MM.1S (cell line): ENCODE measurements at regions not wholly inside any gene's neighbourhood (a gene's known extent, or its start where the extent isn't known, plus 50 kb on each side); places are given as distances from the start of the nearest gene placed in this dataset.

Experiments
- DNase-seq: peaks from one replicate; pipeline ENCODE4 v3.0.0-alpha.2; 2015
- H2AFZ ChIP-seq: fragments of 300-600 bp; sonication (generic); 2 replicates; pipeline ENCODE4 v1.6.0; 2016; ENCODE audit warnings: antibody characterized with exemption, low read length
- H3F3A ChIP-seq: fragments of 300-600 bp; sonication (generic); 2 replicates; pipeline ENCODE4 v1.6.1; 2016; ENCODE audit warnings: mild to moderate bottlenecking, antibody characterized with exemption, low read length, moderate library complexity, mixed read lengths; ENCODE audit not compliant: insufficient read depth
- H3K27ac ChIP-seq: fragments of 300-600 bp; sonication (generic); 2 replicates; pipeline ENCODE4 v1.5.1; 2016; ENCODE audit warnings: mild to moderate bottlenecking, low read length
- H3K27me3 ChIP-seq: fragments of 300-600 bp; sonication (generic); replicated peaks from 2 replicates; pipeline ENCODE4 v1.6.0; 2016; ENCODE audit warnings: low read length; ENCODE audit not compliant: insufficient read depth
- H3K36me3 ChIP-seq: fragments of 300-600 bp; sonication (generic); replicated peaks from 2 replicates; pipeline ENCODE4 v1.6.1; 2016; ENCODE audit warnings: mild to moderate bottlenecking, low read length, mixed read lengths; ENCODE audit not compliant: insufficient read depth
- H3K4me1 ChIP-seq: fragments of 300-600 bp; sonication (generic); 2 replicates; pipeline ENCODE4 v1.6.1; 2016; ENCODE audit warnings: low read length, mixed read lengths
- H3K4me2 ChIP-seq: fragments of 300-600 bp; sonication (generic); 2 replicates; pipeline ENCODE4 v1.6.0; 2016; ENCODE audit warnings: low read depth, low read length
- H3K4me3 ChIP-seq: fragments of 300-600 bp; sonication (generic); 2 replicates; pipeline ENCODE4 v1.5.1; 2016; ENCODE audit warnings: low read length, mixed read lengths
- H3K79me2 ChIP-seq: fragments of 300-600 bp; sonication (generic); 2 replicates; pipeline ENCODE4 v1.6.1; 2016; ENCODE audit warnings: mixed run types, low read length, mixed read lengths
- H3K9ac ChIP-seq: fragments of 300-600 bp; sonication (generic); 2 replicates; pipeline ENCODE4 v1.6.1; 2016; ENCODE audit warnings: low read length, mixed read lengths
- H3K9me2 ChIP-seq: fragments of 300-600 bp; sonication (generic); replicated peaks from 2 replicates; pipeline ENCODE4 v1.6.1; 2016; ENCODE audit warnings: mild to moderate bottlenecking, low read length, mixed read lengths; ENCODE audit not compliant: insufficient read depth
- H3K9me3 ChIP-seq: fragments of 300-600 bp; sonication (generic); replicated peaks from 2 replicates; pipeline ENCODE4 v1.6.1; 2016; ENCODE audit warnings: mild to moderate bottlenecking, low read length, mixed read lengths; ENCODE audit not compliant: insufficient read depth
- H4K20me1 ChIP-seq: fragments of 300-600 bp; sonication (generic); 2 replicates; pipeline ENCODE4 v1.6.1; 2016; ENCODE audit warnings: mild to moderate bottlenecking, low read length, moderate library complexity, mixed read lengths; ENCODE audit not compliant: insufficient read depth
- CTCF ChIP-seq: fragments of 300-600 bp; sonication (generic); IDR thresholded peaks from 2 replicates; pipeline ENCODE4 v1.5.1; 2016; ENCODE audit warnings: antibody characterized with exemption, low read length, mixed read lengths
- EZH2 ChIP-seq: fragments of 300-600 bp; sonication (generic); optimal IDR thresholded peaks from 2 replicates; pipeline ENCODE3; 2017; ENCODE audit warnings: low read depth, mild to moderate bottlenecking, antibody characterized with exemption, low read length, mixed read lengths
- EZH2phosphoT487 ChIP-seq: fragments of 300-600 bp; sonication (generic); IDR thresholded peaks from 2 replicates; pipeline ENCODE4 v1.6.1; 2018; ENCODE audit warnings: antibody characterized with exemption, low read length

- Histone ChIP-seq H4K20me1 (no peaks in the 10 kb centered on the region), H2AFZ (no peak overlapping the region), H3F3A (no peaks in the 10 kb centered on the region), H3K9ac (no peak overlapping the region), H3K9me3 (no peaks in the 10 kb centered on the region), H3K36me3 (no peaks in the 10 kb centered on the region), H3K27ac (no peak overlapping the region), H3K4me1 (no peaks in the 10 kb centered on the region), H3K4me2 (no peak overlapping the region), H3K9me2 (no peaks in the 10 kb centered on the region), H3K79me2 (no peaks in the 10 kb centered on the region), H3K4me3 (no peak overlapping the region), H3K27me3 (no peaks in the 10 kb centered on the region)
- DNase-seq, result no peak
- TF ChIP-seq CTCF (no peak), EZH2phosphoT487 (no peak), EZH2 (no peak)
Observed at GRCh38 chr3:95710684-95711083, 1103.7 kb upstream of the EPHA6 start.

GRCh38 chr3:95711789-95712188 is 1102.6 kb upstream of the EPHA6 start:
- H3K4me1 ChIP-seq, result no peaks in the 10 kb centered on the region
- H3K27me3 ChIP-seq, result no peaks in the 10 kb centered on the region
- no peak overlapping the region for H3K27ac ChIP-seq
- H3K4me2 ChIP-seq, result no peak overlapping the region
- no peak overlapping the region for H2AFZ ChIP-seq
- no peak for DNase-seq
- no peaks in the 10 kb centered on the region for H3F3A ChIP-seq
- no peaks in the 10 kb centered on the region for H3K36me3 ChIP-seq
- H3K9me2 ChIP-seq, result no peaks in the 10 kb centered on the region
- no peaks in the 10 kb centered on the region for H4K20me1 ChIP-seq
- no peaks in the 10 kb centered on the region for H3K79me2 ChIP-seq
- H3K9me3 ChIP-seq, result no peaks in the 10 kb centered on the region
- no peak overlapping the region for H3K9ac ChIP-seq
- no peak for TF ChIP-seq EZH2
- H3K4me3 ChIP-seq, result no peak overlapping the region

GRCh38 chr3:95715128-95715527 is 1099.3 kb upstream of the EPHA6 start:
- H3K27ac ChIP-seq, result no peak overlapping the region
- H3K27me3 ChIP-seq, result no peaks in the 10 kb centered on the region
- DNase-seq, result no peak
- H3F3A ChIP-seq, result no peaks in the 10 kb centered on the region
- no peaks in the 10 kb centered on the region for H3K36me3 ChIP-seq
- no peaks in the 10 kb centered on the region for H4K20me1 ChIP-seq
- H3K4me2 ChIP-seq, result no peak overlapping the region
- no peaks in the 10 kb centered on the region for H3K4me1 ChIP-seq
- H3K9me2 ChIP-seq, result no peaks in the 10 kb centered on the region
- TF ChIP-seq EZH2phosphoT487 (no peak), CTCF (no peak), EZH2 (no peak)
- no peaks in the 10 kb centered on the region for H3K79me2 ChIP-seq
- H3K4me3 ChIP-seq, result no peak overlapping the region
- H3K9me3 ChIP-seq, result no peaks in the 10 kb centered on the region
- H2AFZ ChIP-seq, result no peak overlapping the region
- H3K9ac ChIP-seq, result no peak overlapping the region

- H3K9me2 ChIP-seq, result no peaks in the 10 kb centered on the region
- no peaks in the 10 kb centered on the region for H3K9me3 ChIP-seq
- no peak for TF ChIP-seq EZH2phosphoT487
- no peak for TF ChIP-seq EZH2
- DNase-seq, result no peak
- H3K4me1 ChIP-seq, result no peaks in the 10 kb centered on the region
- H3K27ac ChIP-seq, result no peak overlapping the region
- H2AFZ ChIP-seq, result no peak overlapping the region
- no peak overlapping the region for H3K4me2 ChIP-seq
- no peaks in the 10 kb centered on the region for H3K36me3 ChIP-seq
- no peak overlapping the region for H3K4me3 ChIP-seq
- no peaks in the 10 kb centered on the region for H3K79me2 ChIP-seq
- no peaks in the 10 kb centered on the region for H4K20me1 ChIP-seq
- H3F3A ChIP-seq, result no peaks in the 10 kb centered on the region
- H3K9ac ChIP-seq, result no peak overlapping the region
- H3K27me3 ChIP-seq, result no peaks in the 10 kb centered on the region
Observed at GRCh38 chr3:95717048-95717447, 1097.3 kb upstream of the EPHA6 start.
